Suprapubic skin (tissue), 4 donors: ENCODE measurements at regions not wholly inside any gene's neighbourhood (a gene's known extent, or its start where the extent isn't known, plus 50 kb on each side); places are given as distances from the start of the nearest gene placed in this dataset.
"Not testable (repeated sequence)": the region's sequence is repeated elsewhere in the genome, so short reads cannot be mapped to it uniquely, and the experiment has no call there.

ENCODE experiments used
- POLR2A ChIP-seq, 2 donors: fragments of 450-650 bp; IDR thresholded peaks; one replicate each; pipeline ENCODE4 v1.6.1; 2017; ENCODE audit warnings: antibody characterized with exemption in 2 of 2, mild to moderate bottlenecking in 2 of 2, moderate library complexity in 2 of 2
- POLR2AphosphoS5 ChIP-seq, 3 donors: sonication (generic); formaldehyde crosslinking; IDR thresholded peaks; one replicate each; pipeline ENCODE4 v1.6.1; 2017; ENCODE audit warnings: antibody characterized with exemption in 3 of 3
- TF ChIP-seq, protein P1 (sequence below), 2 donors: fragments of 200-600 bp in 1 of 2; fragments of 450-650 bp in 1 of 2; sonication (generic) in 1 of 2; IDR thresholded peaks; one replicate each; pipeline ENCODE4 v1.5.1; 2016 to 2019; ENCODE audit warnings: antibody characterized with exemption in 2 of 2, mild to moderate bottlenecking in 1 of 2, moderate library complexity in 1 of 2

DNA sequence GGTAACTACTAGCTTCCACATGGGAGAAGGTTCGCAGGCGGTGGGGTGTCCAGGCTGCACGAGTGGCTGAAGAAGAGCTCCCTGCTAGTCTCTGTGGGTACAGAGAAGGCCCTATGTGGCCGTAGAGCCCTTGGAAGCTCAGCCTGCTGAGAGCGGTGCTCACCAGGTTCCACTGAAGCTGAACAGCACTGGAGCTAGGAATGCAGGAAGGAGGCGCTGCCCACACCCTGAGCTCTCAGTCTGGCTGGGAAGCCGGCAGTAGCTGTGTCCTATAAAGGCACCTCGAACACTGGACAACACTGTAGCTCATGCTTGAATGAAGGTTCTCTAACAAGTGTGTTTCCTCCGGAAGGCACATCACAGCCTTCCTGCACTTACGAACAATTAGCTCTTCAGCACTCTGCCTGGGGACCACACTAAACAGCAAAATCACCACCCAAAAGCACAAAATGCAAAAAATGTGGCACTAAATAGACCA, 64.6 kb downstream of the SOWAHC start:
- TF ChIP-seq, protein P1, sequence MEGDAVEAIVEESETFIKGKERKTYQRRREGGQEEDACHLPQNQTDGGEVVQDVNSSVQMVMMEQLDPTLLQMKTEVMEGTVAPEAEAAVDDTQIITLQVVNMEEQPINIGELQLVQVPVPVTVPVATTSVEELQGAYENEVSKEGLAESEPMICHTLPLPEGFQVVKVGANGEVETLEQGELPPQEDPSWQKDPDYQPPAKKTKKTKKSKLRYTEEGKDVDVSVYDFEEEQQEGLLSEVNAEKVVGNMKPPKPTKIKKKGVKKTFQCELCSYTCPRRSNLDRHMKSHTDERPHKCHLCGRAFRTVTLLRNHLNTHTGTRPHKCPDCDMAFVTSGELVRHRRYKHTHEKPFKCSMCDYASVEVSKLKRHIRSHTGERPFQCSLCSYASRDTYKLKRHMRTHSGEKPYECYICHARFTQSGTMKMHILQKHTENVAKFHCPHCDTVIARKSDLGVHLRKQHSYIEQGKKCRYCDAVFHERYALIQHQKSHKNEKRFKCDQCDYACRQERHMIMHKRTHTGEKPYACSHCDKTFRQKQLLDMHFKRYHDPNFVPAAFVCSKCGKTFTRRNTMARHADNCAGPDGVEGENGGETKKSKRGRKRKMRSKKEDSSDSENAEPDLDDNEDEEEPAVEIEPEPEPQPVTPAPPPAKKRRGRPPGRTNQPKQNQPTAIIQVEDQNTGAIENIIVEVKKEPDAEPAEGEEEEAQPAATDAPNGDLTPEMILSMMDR (IDR thresholded peaks at IDR 0.05) = not testable (repeated sequence)
- TF ChIP-seq POLR2A, POLR2AphosphoS5 (IDR thresholded peaks at IDR 0.05): not testable (repeated sequence)
